Sigmoid colon (tissue), 6 donors: ENCODE measurements at regions not wholly inside any gene's neighbourhood (a gene's known extent, or its start where the extent isn't known, plus 50 kb on each side); places are given as distances from the start of the nearest gene placed in this dataset.

Experiments used
- DNase-seq: peaks from one replicate; pipeline ENCODE4 v3.0.0-alpha.2; 2019
- H3K27ac ChIP-seq, 4 donors: fragments of 200-600 bp; sonication (generic); one replicate each; pipeline ENCODE4 v1.5.1; 2016 to 2019; ENCODE audit warnings: mild to moderate bottlenecking in 1 of 4
- H3K27me3 ChIP-seq, 3 donors: fragments of 200-600 bp; sonication (generic); one replicate each; pipeline ENCODE4 v1.5.1; 2019; ENCODE audit warnings: mild to moderate bottlenecking in 1 of 3
- H3K36me3 ChIP-seq, 4 donors: fragments of 200-600 bp; sonication (generic); one replicate each; pipeline ENCODE4 v1.5.1; 2016 to 2019
- H3K4me1 ChIP-seq, 4 donors: fragments of 200-600 bp; sonication (generic); one replicate each; pipeline ENCODE4 v1.5.1; 2017 to 2019
- H3K4me3 ChIP-seq, 4 donors: fragments of 200-600 bp; sonication (generic); one replicate each; pipeline ENCODE4 v1.5.1; 2017 to 2019; ENCODE audit warnings: mild to moderate bottlenecking in 2 of 4, moderate library complexity in 1 of 4
- H3K9me3 ChIP-seq, 4 donors: fragments of 200-600 bp in 3 of 4; sonication (generic) in 3 of 4; one replicate each; pipeline versions ENCODE4 v1.5.1 to v1.6.1; 2013 to 2019
- EP300 ChIP-seq, 4 donors: sonication (generic); formaldehyde crosslinking; IDR thresholded peaks; one replicate each; pipeline ENCODE4 v1.6.1; 2017; ENCODE audit warnings: antibody characterized with exemption in 4 of 4
- POLR2A ChIP-seq, 2 donors: fragments of 450-650 bp; IDR thresholded peaks; one replicate each; pipeline ENCODE4 v1.6.1; 2016; ENCODE audit warnings: antibody characterized with exemption in 2 of 2, mild to moderate bottlenecking in 2 of 2, moderate library complexity in 2 of 2
- POLR2AphosphoS5 ChIP-seq, 4 donors: sonication (generic); formaldehyde crosslinking; IDR thresholded peaks; one replicate each; pipeline ENCODE4 v1.6.1; 2017; ENCODE audit warnings: antibody characterized with exemption in 4 of 4
- WGBS, 2 donors: extraction: QIAGEN DNeasy Blood & Tissue Kit; methylation state at CpG; one replicate each; pipeline ENCODE4 v1.1.7; 2013; 5-methylcytosine and 5-hydroxymethylcytosine counted together
- intact Hi-C: fragments of 100-400 bp; cut with DNase I; formaldehyde crosslinking; loops from one replicate; pipeline ENCODE4 v1.15.1; 2023
- TF ChIP-seq, protein P1 (sequence below), 4 experiments: fragments of 450-650 bp in 3 of 4; fragments of 200-600 bp in 1 of 4; IDR thresholded peaks; one replicate each; pipeline ENCODE4 v1.5.1; 2016 to 2019; ENCODE audit warnings: antibody characterized with exemption in 4 of 4, mild to moderate bottlenecking in 3 of 4, moderate library complexity in 2 of 4
- donor health status: healthy with polysubstance abuse.
- donor health status: healthy.

DNA sequence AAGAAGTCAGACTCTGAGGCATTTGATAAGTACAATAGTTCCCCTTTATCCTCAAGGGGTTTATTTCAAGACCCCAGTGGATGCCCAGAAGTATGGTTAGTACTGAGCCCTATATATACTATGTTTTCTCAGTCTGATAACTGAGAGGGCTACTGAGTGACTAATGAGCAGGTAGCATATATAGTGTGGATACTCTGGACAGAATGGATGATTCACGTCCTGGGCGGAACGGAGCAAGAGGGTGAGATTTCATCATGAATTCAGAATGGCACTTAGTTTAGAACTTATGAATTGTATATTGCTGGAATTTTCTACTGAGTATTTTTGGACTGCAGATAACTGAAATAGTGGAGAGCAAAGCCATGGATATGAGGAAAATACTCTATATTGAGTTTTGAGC lies 457.6 kb downstream of the PLK2 start:
- intact Hi-C loops: no loop called here
- no peaks in the 10 kb centered on the region for H3K4me1 ChIP-seq
- H3K27me3 ChIP-seq: no peaks in the 10 kb centered on the region
- H3K27ac ChIP-seq: no peak overlapping the region
- H3K4me3 ChIP-seq: no peak overlapping the region
- TF ChIP-seq POLR2A (IDR thresholded peaks at IDR 0.05) (no peak), POLR2AphosphoS5 (IDR thresholded peaks at IDR 0.05) (no peak), EP300 (IDR thresholded peaks at IDR 0.05) (no peak)
- TF ChIP-seq, protein P1, sequence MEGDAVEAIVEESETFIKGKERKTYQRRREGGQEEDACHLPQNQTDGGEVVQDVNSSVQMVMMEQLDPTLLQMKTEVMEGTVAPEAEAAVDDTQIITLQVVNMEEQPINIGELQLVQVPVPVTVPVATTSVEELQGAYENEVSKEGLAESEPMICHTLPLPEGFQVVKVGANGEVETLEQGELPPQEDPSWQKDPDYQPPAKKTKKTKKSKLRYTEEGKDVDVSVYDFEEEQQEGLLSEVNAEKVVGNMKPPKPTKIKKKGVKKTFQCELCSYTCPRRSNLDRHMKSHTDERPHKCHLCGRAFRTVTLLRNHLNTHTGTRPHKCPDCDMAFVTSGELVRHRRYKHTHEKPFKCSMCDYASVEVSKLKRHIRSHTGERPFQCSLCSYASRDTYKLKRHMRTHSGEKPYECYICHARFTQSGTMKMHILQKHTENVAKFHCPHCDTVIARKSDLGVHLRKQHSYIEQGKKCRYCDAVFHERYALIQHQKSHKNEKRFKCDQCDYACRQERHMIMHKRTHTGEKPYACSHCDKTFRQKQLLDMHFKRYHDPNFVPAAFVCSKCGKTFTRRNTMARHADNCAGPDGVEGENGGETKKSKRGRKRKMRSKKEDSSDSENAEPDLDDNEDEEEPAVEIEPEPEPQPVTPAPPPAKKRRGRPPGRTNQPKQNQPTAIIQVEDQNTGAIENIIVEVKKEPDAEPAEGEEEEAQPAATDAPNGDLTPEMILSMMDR (IDR thresholded peaks at IDR 0.05): no peak
- H3K9me3 ChIP-seq: no peaks in the 10 kb centered on the region
- 95 to 97% methylated on average over 3 of the region's 3 CpGs for WGBS, 2 donors
- no peak for DNase-seq
- no peaks in the 10 kb centered on the region for H3K36me3 ChIP-seq

DNA sequence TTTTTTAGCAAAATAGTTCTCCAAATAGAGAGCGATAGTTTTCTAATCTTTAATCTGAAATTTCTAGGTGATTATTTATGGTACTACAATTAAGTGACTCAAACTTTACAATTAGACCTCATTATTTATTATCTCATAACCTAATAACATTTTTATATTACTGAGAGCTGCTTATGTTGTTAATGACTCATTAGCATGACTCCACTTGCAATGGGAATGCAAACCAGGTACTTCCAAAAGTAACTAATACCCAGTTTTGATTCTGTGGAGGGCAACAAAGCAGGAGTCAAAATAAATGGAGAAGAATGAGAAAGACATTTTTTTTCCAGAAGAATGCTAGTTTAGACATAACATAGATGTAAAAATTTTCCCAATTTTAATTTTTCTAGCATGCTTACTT lies 466.0 kb downstream of the PLK2 start:
- no peak for DNase-seq
- TF ChIP-seq EP300 (IDR thresholded peaks at IDR 0.05): no peak
- TF ChIP-seq, protein P1 (IDR thresholded peaks at IDR 0.05): no peak
- no peak for TF ChIP-seq POLR2AphosphoS5 (IDR thresholded peaks at IDR 0.05)
- no peak for TF ChIP-seq POLR2A (IDR thresholded peaks at IDR 0.05)
- H3K27me3 ChIP-seq: no peaks in the 10 kb centered on the region
- H3K9me3 ChIP-seq: no peaks in the 10 kb centered on the region
- no peak overlapping the region for H3K27ac ChIP-seq
- no peak overlapping the region for H3K4me3 ChIP-seq
- WGBS, 2 donors: 96 to 99% methylated on average over 1 of the region's 1 CpG
- intact Hi-C loops: no loop called here
- H3K4me1 ChIP-seq: no peaks in the 10 kb centered on the region
- H3K36me3 ChIP-seq: no peaks in the 10 kb centered on the region

DNA sequence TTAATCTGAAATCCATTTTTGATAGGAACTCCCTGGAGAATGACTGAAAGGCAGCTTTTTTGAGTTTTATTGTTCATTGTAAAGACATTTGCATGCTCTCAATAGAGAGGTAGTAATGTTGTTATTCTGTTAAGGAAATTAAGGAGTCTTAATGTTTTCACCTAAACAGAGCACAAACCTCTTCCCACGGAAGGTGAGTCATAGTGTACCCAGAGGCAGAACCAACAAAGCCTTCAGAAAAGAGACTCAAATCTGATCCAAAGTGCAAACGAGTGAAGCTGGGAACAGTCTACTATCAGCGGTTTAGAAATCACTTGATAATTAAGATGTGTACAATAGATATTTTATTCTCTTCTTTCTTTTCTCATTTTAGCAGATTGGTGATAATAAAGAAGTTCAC lies 470.5 kb downstream of the PLK2 start:
- TF ChIP-seq, protein P1 (IDR thresholded peaks at IDR 0.05): no peak
- TF ChIP-seq POLR2A (IDR thresholded peaks at IDR 0.05) (no peak), EP300 (IDR thresholded peaks at IDR 0.05) (no peak), POLR2AphosphoS5 (IDR thresholded peaks at IDR 0.05) (no peak)
- intact Hi-C loops: no loop called here
- 38 to 64% methylated on average over 3 of the region's 3 CpGs for WGBS, 2 donors
- DNase-seq: no peak
- no peaks in the 10 kb centered on the region for H3K36me3 ChIP-seq
- H3K4me3 ChIP-seq: no peak overlapping the region
- no peaks in the 10 kb centered on the region for H3K9me3 ChIP-seq
- no peak overlapping the region for H3K27ac ChIP-seq
- no peaks in the 10 kb centered on the region for H3K27me3 ChIP-seq
- no peaks in the 10 kb centered on the region for H3K4me1 ChIP-seq

DNA sequence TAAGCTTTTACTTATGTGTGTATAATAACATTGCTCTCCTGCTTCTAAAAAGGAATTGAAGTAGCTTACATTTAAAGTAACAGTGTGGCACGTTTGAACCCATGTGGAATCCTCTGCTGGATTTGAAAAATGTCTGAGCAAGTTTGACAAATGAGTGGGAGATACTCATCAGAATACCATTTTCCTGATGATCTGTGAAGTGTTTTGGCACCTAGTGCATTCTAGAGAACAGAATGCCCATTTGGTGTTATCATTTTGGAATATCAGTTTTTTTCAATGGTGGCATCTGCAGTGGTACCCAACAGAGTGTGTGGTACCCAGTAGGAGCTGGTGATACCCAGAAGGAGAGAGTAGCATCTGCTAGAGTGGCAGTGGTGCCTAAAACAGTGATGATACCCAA lies 471.1 kb downstream of the PLK2 start:
- TF ChIP-seq POLR2A (IDR thresholded peaks at IDR 0.05): no peak
- TF ChIP-seq, protein P1 (IDR thresholded peaks at IDR 0.05): no peak
- TF ChIP-seq POLR2AphosphoS5 (IDR thresholded peaks at IDR 0.05): no peak
- TF ChIP-seq EP300 (IDR thresholded peaks at IDR 0.05): no peak
- Histone ChIP-seq H3K4me1 (no peaks in the 10 kb centered on the region), H3K27me3 (no peaks in the 10 kb centered on the region), H3K27ac (no peak overlapping the region), H3K4me3 (no peak overlapping the region), H3K36me3 (no peaks in the 10 kb centered on the region), H3K9me3 (no peaks in the 10 kb centered on the region)
- no peak for DNase-seq
- WGBS, 2 donors: 75 to 76% methylated on average over 1 of the region's 1 CpG
- intact Hi-C loops: no loop called here

DNA sequence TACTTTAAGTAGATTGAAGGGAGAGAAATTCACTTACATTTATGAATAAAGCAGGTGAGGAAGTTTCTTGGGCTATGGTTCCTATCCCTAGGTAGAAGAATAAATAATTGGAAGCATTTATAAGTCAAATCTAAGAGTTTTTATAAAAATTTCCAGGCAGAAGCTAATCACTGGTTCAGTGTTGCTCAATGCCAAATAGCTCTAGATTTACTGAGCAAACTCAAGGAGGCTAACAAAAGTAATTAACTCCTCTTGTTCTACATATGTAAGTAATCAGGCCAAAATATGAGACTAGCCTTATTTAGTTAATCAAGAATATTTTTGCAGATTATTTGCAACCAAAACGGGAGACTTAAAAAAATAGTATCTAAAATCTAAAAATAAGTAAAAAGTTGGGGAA lies 472.3 kb downstream of the PLK2 start:
- no peak for TF ChIP-seq POLR2AphosphoS5 (IDR thresholded peaks at IDR 0.05)
- no peak for TF ChIP-seq POLR2A (IDR thresholded peaks at IDR 0.05)
- TF ChIP-seq, protein P1 (IDR thresholded peaks at IDR 0.05): no peak
- TF ChIP-seq EP300 (IDR thresholded peaks at IDR 0.05): no peak
- 76% methylated on average over 1 of the region's 1 CpG for WGBS, 2 donors
- Histone ChIP-seq H3K9me3 (no peaks in the 10 kb centered on the region), H3K36me3 (no peaks in the 10 kb centered on the region), H3K4me1 (no peaks in the 10 kb centered on the region), H3K27ac (no peak overlapping the region), H3K27me3 (no peaks in the 10 kb centered on the region), H3K4me3 (no peak overlapping the region)
- no peak for DNase-seq
- intact Hi-C loops: no loop called here
